Right atrium auricular region (tissue), 2 donors: ENCODE measurements at regions not wholly inside any gene's neighbourhood (a gene's known extent, or its start where the extent isn't known, plus 50 kb on each side); places are given as distances from the start of the nearest gene placed in this dataset.

ENCODE experiments used
- DNase-seq: peaks from one replicate; pipeline ENCODE4 v3.0.0-alpha.2; 2019; ENCODE audit warnings: low spot score
- H3K27ac ChIP-seq, 2 donors: fragments of 200-600 bp; sonication (generic); 1 replicate in 1 of 2; 2 replicates in 1 of 2; pipeline ENCODE4 v1.5.1; 2016 to 2019
- H3K27me3 ChIP-seq, 2 donors: fragments of 200-600 bp; sonication (generic); one replicate each; pipeline versions ENCODE4 v1.5.1 to v1.6.0; 2017 to 2019
- H3K36me3 ChIP-seq: fragments of 200-600 bp; sonication (generic); one replicate; pipeline ENCODE4 v1.5.1; 2016
- H3K4me1 ChIP-seq, 2 donors: fragments of 200-600 bp; sonication (generic); one replicate each; pipeline versions ENCODE4 v1.5.1 to v1.6.0; 2017 to 2019
- H3K4me3 ChIP-seq, 2 donors: fragments of 200-600 bp; sonication (generic); 1 replicate in 1 of 2; 2 replicates in 1 of 2; pipeline ENCODE4 v1.5.1; 2017 to 2019; ENCODE audit warnings: mild to moderate bottlenecking in 1 of 2, moderate library complexity in 1 of 2
- H3K9me3 ChIP-seq, 2 donors: fragments of 200-600 bp; sonication (generic); one replicate each; pipeline ENCODE4 v1.5.1; 2019
- TF ChIP-seq, protein P1 (sequence below), 2 donors: fragments of 200-600 bp; sonication (generic); IDR thresholded peaks; one replicate each; pipeline ENCODE4 v1.5.1; 2019; ENCODE audit warnings: antibody characterized with exemption in 2 of 2

GRCh38 chr14:79997509-79998208 lies 213.6 kb downstream of the DIO2 start:
- Histone ChIP-seq H3K9me3 (no peaks in the 10 kb centered on the region), H3K27ac (no peak overlapping the region), H3K4me1 (no peaks in the 10 kb centered on the region), H3K36me3 (no peaks in the 10 kb centered on the region), H3K27me3 (no peaks in the 10 kb centered on the region), H3K4me3 (no peak overlapping the region)
- TF ChIP-seq, protein P1, sequence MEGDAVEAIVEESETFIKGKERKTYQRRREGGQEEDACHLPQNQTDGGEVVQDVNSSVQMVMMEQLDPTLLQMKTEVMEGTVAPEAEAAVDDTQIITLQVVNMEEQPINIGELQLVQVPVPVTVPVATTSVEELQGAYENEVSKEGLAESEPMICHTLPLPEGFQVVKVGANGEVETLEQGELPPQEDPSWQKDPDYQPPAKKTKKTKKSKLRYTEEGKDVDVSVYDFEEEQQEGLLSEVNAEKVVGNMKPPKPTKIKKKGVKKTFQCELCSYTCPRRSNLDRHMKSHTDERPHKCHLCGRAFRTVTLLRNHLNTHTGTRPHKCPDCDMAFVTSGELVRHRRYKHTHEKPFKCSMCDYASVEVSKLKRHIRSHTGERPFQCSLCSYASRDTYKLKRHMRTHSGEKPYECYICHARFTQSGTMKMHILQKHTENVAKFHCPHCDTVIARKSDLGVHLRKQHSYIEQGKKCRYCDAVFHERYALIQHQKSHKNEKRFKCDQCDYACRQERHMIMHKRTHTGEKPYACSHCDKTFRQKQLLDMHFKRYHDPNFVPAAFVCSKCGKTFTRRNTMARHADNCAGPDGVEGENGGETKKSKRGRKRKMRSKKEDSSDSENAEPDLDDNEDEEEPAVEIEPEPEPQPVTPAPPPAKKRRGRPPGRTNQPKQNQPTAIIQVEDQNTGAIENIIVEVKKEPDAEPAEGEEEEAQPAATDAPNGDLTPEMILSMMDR (IDR thresholded peaks at IDR 0.05) = no peak
- DNase-seq = no peak

DNA sequence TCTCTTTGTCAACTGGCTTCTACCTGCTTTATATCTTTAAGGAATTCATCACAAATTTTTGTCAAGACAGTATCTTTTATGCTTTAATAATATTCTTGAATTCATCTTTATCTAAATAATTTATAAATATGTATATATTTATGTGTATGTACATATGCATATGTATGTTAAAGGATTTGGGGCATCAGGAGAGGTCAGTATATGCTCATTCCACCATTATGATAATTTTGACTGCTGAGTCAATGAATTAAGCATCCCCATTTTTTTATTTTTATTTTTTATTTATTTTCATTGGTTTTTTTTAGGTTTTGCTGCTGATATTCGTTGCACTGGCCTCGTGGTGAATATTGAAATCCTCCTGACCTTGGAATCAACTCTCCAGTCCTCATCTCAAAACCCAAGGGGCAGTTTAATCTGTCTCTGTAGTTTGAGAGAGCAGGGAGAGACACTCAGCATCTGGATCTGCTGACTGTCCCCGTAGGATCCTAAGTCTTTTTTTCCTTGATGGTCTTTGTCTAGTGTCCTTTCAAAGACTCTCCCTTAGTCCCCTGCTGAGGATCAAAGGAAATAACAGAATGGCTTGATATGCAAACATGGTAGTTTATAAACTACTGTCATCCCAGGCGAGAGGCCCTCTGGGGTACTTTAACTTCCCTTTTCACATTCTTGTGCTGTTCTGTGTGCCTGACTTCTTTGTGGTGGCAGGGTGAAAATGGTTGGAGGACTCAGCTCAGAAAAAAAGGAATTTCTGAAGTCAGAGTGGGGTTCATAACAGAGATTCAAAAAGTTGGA lies 218.7 kb downstream of the DIO2 start:
- DNase-seq = no peak

DNA sequence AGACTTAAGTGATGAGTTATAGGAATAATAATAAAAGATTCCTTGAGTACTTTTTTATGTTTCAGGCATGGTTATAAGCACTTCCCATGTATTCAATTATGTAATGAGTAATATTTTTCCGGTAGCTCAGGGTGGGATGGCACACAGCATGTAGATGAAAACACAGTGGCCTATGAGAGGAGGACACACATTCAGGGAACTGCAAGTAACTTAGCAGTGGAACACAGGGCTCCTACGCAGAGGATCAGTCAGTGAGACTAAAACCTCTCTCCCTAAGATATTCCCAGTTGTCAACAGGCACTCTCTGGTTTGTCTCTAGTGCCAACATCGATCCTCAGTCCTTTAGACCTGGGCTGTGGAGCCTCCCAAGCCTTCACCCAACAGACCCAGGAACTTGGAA lies 219.4 kb downstream of the DIO2 start:
- DNase-seq = no peak
- no peaks in the 10 kb centered on the region for H3K27me3 ChIP-seq
- no peak overlapping the region for H3K4me3 ChIP-seq
- no peaks in the 10 kb centered on the region for H3K9me3 ChIP-seq
- no peak overlapping the region for H3K27ac ChIP-seq
- no peaks in the 10 kb centered on the region for H3K36me3 ChIP-seq
- TF ChIP-seq, protein P1 (IDR thresholded peaks at IDR 0.05) = no peak
- H3K4me1 ChIP-seq = no peaks in the 10 kb centered on the region

More for the DNA sequence above, 218.7 kb downstream of the DIO2 start:
- H3K4me3 ChIP-seq = no peak overlapping the region
- H3K9me3 ChIP-seq = no peaks in the 10 kb centered on the region
- H3K4me1 ChIP-seq = no peaks in the 10 kb centered on the region
- TF ChIP-seq, protein P1 (IDR thresholded peaks at IDR 0.05) = no peak
- H3K27ac ChIP-seq = no peak overlapping the region
- no peaks in the 10 kb centered on the region for H3K36me3 ChIP-seq
- no peaks in the 10 kb centered on the region for H3K27me3 ChIP-seq

DNA sequence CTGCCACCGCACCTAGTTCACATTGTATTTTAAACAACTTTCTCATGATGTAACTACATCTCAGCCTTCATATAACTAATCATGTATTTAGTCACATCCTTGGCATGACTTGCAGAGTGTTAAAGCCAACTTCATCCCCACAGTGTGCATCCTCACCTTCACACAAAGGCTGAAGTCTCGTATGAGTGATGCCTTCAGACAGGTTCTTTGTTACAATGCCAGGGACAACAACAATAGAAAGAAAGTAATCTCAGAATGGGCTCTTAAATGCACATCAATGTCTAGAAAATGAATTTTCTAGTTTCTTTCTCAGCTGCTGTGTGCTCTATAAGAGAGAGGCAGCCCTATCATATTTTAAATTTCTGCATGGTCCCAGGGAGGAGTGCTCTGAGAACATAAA lies 221.3 kb downstream of the DIO2 start:
- no peaks in the 10 kb centered on the region for H3K27me3 ChIP-seq

GRCh38 chr14:79986251-79986650 lies 225.1 kb downstream of the DIO2 start:
- Histone ChIP-seq H3K4me3 (no peak overlapping the region), H3K4me1 (no peaks in the 10 kb centered on the region), H3K27me3 (no peaks in the 10 kb centered on the region), H3K36me3 (no peaks in the 10 kb centered on the region), H3K27ac (no peak overlapping the region), H3K9me3 (no peaks in the 10 kb centered on the region)
- TF ChIP-seq, protein P1 (IDR thresholded peaks at IDR 0.05) = no peak
- DNase-seq = no peak

More for the DNA sequence above, 221.3 kb downstream of the DIO2 start:
- Histone ChIP-seq H3K9me3 (no peaks in the 10 kb centered on the region), H3K4me3 (no peak overlapping the region), H3K36me3 (no peaks in the 10 kb centered on the region), H3K4me1 (no peaks in the 10 kb centered on the region), H3K27ac (no peak overlapping the region)
- no peak for DNase-seq
- TF ChIP-seq, protein P1 (IDR thresholded peaks at IDR 0.05) = no peak
